ENCODE measurements at regions not wholly inside any gene's neighbourhood (a gene's known extent, or its start where the extent isn't known, plus 50 kb on each side); places are given as distances from the start of the nearest gene placed in this dataset.

GRCh38 chr6:140048202-140048790 lies 673.8 kb upstream of the CITED2 start:
- WGBS, 4 donors: 23 to 53% (median 50%) methylated on average over 2 of the region's 2 CpGs
- intact Hi-C loops (cut with DNase I): no loop called here
- Histone ChIP-seq H3K27me3 (no peaks in the 10 kb centered on the region), H3K27ac (peak overlapping the region in 1 of 5 donors; percentile 56), H3K4me1 (replicated peaks in 1 of 2) (peaks cover 6 to 26% of the 10 kb centered on the region in 2 donors), H3K36me3 (replicated peaks in 1 of 2) (no peaks in the 10 kb centered on the region), H3K9me3 (replicated peaks in 1 of 3) (peaks cover 0 to 5% (median 0%) of the 10 kb centered on the region in 3 donors), H3K4me3 (no peak overlapping the region)
- no peak for TF ChIP-seq POLR2A (IDR thresholded peaks at IDR 0.05)
- no peak for TF ChIP-seq CTCF (IDR thresholded peaks at IDR 0.05)
- no peak for DNase-seq

GRCh38 chr6:140047321-140047720 lies 672.9 kb upstream of the CITED2 start:
- DNase-seq: no peak
- H3K4me1 ChIP-seq (replicated peaks in 1 of 2): peaks cover 6 to 35% of the 10 kb centered on the region in 2 donors
- H3K9me3 ChIP-seq (replicated peaks in 1 of 3): peaks cover 0 to 5% (median 0%) of the 10 kb centered on the region in 3 donors
- H3K36me3 ChIP-seq (replicated peaks in 1 of 2): no peaks in the 10 kb centered on the region
- H3K27me3 ChIP-seq: no peaks in the 10 kb centered on the region
- H3K27ac ChIP-seq: no peak overlapping the region
- H3K4me3 ChIP-seq: no peak overlapping the region
- WGBS, 4 donors: 66 to 80% (median 74%) methylated on average over 1 of the region's 1 CpG
- intact Hi-C loops (cut with DNase I): no loop called here
- TF ChIP-seq CTCF (IDR thresholded peaks at IDR 0.05): no peak
- TF ChIP-seq POLR2A (IDR thresholded peaks at IDR 0.05): no peak

- no peaks in the 10 kb centered on the region for H3K36me3 ChIP-seq (replicated peaks in 1 of 2)
- no peak for DNase-seq
- intact Hi-C loops (cut with DNase I): no loop called here
These were observed 671.7 kb upstream of the CITED2 start for GRCh38 chr6:140046016-140046632.

GRCh38 chr6:140045116-140045515 lies 670.7 kb upstream of the CITED2 start:
- no peaks in the 10 kb centered on the region for H3K36me3 ChIP-seq (replicated peaks in 1 of 2)
- TF ChIP-seq POLR2A (IDR thresholded peaks at IDR 0.05) (no peak), CTCF (IDR thresholded peaks at IDR 0.05) (no peak)
- no peak for DNase-seq
- H3K9me3 ChIP-seq (replicated peaks in 1 of 3): peaks cover 0 to 5% (median 0%) of the 10 kb centered on the region in 3 donors
- H3K4me1 ChIP-seq (replicated peaks in 1 of 2): peaks cover 6 to 35% of the 10 kb centered on the region in 2 donors
- intact Hi-C loops (cut with DNase I): no loop called here
- no peak overlapping the region for H3K27ac ChIP-seq
- WGBS, 4 donors: 94 to 100% (median 99%) methylated on average over 1 of the region's 1 CpG
- H3K27me3 ChIP-seq: no peaks in the 10 kb centered on the region
- H3K4me3 ChIP-seq: no peak overlapping the region

More at GRCh38 chr6:140046016-140046632, 671.7 kb upstream of the CITED2 start:
- TF ChIP-seq POLR2A (IDR thresholded peaks at IDR 0.05) (no peak), CTCF (IDR thresholded peaks at IDR 0.05) (no peak)
- Histone ChIP-seq H3K4me1 (replicated peaks in 1 of 2) (peaks cover 6 to 35% of the 10 kb centered on the region in 2 donors), H3K4me3 (no peak overlapping the region), H3K27ac (no peak overlapping the region), H3K27me3 (no peaks in the 10 kb centered on the region), H3K9me3 (replicated peaks in 1 of 3) (peaks cover 0 to 5% (median 0%) of the 10 kb centered on the region in 3 donors)
- WGBS, 4 donors: 82 to 93% (median 89%) methylated on average over 3 of the region's 3 CpGs
